ENCODE measurements at regions not wholly inside any gene's neighbourhood (a gene's known extent, or its start where the extent isn't known, plus 50 kb on each side); places are given as distances from the start of the nearest gene placed in this dataset.

DNA sequence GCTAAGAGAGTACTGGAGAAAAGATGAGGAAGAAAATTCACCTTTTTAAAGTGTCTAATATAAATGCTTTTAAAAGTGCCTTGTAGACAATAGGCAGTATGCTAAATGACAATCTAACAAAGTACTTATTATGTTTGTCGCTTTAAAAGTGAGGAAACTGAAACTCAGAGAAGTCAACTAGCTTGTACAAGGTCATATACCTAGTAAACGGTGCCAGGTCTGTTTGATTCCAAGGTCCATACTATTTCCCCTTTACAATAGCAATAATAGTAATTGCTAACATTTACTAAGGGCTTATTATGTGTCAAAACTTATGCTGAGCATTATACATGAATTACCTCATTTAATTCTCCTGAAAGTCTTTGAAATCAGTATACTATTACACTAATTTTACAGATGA lies 328.6 kb upstream of the SLC24A2 start:
- no peak overlapping the region for H3K4me3 Mint-ChIP-seq
- peaks cover 15% of the 10 kb centered on the region for H3K9me3 Mint-ChIP-seq
- H3K36me3 Mint-ChIP-seq (ENCODE audit: low read depth): peaks cover 5% of the 10 kb centered on the region
- no peaks in the 10 kb centered on the region for H3K4me1 Mint-ChIP-seq
- DNase-seq (ENCODE audit: low read depth, low spot score): no peak
- no peaks in the 10 kb centered on the region for H3K27me3 Mint-ChIP-seq (ENCODE audit: low read depth)
- TF ChIP-seq, protein P1, sequence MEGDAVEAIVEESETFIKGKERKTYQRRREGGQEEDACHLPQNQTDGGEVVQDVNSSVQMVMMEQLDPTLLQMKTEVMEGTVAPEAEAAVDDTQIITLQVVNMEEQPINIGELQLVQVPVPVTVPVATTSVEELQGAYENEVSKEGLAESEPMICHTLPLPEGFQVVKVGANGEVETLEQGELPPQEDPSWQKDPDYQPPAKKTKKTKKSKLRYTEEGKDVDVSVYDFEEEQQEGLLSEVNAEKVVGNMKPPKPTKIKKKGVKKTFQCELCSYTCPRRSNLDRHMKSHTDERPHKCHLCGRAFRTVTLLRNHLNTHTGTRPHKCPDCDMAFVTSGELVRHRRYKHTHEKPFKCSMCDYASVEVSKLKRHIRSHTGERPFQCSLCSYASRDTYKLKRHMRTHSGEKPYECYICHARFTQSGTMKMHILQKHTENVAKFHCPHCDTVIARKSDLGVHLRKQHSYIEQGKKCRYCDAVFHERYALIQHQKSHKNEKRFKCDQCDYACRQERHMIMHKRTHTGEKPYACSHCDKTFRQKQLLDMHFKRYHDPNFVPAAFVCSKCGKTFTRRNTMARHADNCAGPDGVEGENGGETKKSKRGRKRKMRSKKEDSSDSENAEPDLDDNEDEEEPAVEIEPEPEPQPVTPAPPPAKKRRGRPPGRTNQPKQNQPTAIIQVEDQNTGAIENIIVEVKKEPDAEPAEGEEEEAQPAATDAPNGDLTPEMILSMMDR (conservative IDR thresholded peaks at IDR 0.05): no peak
- H3K27ac Mint-ChIP-seq (ENCODE audit: unreplicated experiment): no peak overlapping the region

DNA sequence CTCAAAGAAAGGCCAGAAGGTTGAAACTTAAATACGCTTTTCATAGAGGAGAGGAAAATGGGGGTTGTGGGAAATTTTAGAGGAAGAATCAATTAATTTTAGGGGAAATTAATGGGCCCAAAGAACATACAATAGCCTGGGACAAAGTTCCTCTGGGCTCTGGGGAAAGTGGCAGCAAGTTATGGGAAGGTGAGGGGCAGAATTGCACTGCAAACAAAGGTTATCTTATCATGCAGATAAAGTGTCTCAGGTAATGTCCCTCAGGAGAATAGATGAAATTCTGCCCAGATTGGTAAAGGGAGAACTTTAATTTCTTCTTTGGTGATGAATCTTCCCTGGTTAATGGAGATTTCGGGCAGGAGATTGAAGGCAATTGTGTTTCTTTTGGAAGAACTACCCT lies 326.1 kb upstream of the SLC24A2 start:
- Mint-ChIP-seq H3K4me3 (no peak overlapping the region), H3K9me3 (peaks cover 13% of the 10 kb centered on the region), H3K27me3 (ENCODE audit: low read depth) (no peaks in the 10 kb centered on the region), H3K4me1 (peaks cover 4% of the 10 kb centered on the region), H3K27ac (ENCODE audit: unreplicated experiment) (no peak overlapping the region), H3K36me3 (ENCODE audit: low read depth) (peaks cover 5% of the 10 kb centered on the region)
- no peak for DNase-seq (ENCODE audit: low read depth, low spot score)
- TF ChIP-seq, protein P1 (conservative IDR thresholded peaks at IDR 0.05): no peak

DNA sequence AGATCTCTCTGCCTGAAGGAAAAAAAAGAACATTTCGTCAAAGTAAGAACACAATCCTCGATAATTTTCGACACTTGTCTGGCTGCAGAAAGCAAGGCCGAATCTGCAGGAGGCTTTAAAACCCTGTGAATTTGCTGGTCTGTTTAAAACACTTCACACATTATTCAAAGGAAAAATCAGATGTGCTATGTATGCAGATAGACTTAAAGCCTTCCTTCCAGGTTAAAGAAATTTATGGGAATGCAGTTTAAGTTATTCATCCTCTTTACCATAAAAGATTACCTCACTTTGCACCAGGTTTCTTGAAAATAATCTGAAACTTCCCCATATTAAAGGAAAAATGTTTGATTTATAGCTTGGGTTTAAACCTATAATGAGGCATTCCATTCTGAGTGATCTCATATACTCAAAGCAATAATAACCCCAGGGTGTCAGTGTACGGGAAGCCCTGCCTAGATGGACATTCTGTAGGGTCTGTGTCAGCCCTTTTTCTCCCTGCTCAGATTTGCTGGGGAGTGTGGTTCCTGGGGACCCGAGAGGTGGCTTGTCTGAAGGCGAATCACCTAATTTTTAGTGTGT lies 323.5 kb upstream of the SLC24A2 start:
- Mint-ChIP-seq H3K4me1 (peaks cover 4% of the 10 kb centered on the region), H3K27ac (ENCODE audit: unreplicated experiment) (no peak overlapping the region), H3K27me3 (ENCODE audit: low read depth) (no peaks in the 10 kb centered on the region), H3K4me3 (no peak overlapping the region), H3K9me3 (peaks cover 13% of the 10 kb centered on the region), H3K36me3 (ENCODE audit: low read depth) (peaks cover 5% of the 10 kb centered on the region)
- TF ChIP-seq, protein P1 (conservative IDR thresholded peaks at IDR 0.05): no peak
- no peak for DNase-seq (ENCODE audit: low read depth, low spot score)

DNA sequence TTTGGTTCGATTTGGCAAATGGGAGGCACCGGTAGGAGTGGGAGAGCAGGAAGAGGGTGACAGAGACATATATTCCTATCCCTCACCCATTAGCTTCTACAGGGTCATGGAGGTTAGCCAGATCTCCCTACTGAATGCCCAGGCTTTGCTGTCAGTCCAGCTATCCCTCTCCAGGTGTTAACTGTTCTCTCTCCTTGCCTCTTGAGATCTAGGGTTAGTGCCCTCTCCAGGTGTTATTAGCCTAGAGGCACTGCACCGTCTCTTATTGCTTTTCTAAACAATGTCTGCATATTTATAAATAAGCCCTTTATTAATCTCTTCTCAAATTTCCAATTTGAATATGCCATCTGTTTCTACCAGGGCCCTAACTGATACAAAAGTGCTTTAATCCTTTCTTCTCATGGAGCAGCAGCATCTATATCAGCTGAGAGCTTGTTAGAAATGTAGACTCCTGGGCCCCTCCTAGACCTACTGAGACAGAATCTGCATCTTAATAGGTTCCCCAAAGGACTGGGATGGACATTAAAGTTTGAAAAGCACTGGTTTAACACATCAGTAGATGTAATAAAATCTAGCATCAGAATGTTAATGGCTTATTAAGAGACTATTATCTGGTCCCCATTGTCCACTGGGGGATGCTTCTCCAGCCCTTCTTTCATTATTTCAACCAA lies 322.5 kb upstream of the SLC24A2 start:
- H3K36me3 Mint-ChIP-seq (ENCODE audit: low read depth): peaks cover 5% of the 10 kb centered on the region
- peaks cover 4% of the 10 kb centered on the region for H3K4me1 Mint-ChIP-seq
- H3K9me3 Mint-ChIP-seq: peaks cover 11% of the 10 kb centered on the region
- no peak for DNase-seq (ENCODE audit: low read depth, low spot score)
- H3K4me3 Mint-ChIP-seq: no peak overlapping the region
- no peaks in the 10 kb centered on the region for H3K27me3 Mint-ChIP-seq (ENCODE audit: low read depth)
- H3K27ac Mint-ChIP-seq (ENCODE audit: unreplicated experiment): no peak overlapping the region
- TF ChIP-seq, protein P1 (conservative IDR thresholded peaks at IDR 0.05): no peak

DNA sequence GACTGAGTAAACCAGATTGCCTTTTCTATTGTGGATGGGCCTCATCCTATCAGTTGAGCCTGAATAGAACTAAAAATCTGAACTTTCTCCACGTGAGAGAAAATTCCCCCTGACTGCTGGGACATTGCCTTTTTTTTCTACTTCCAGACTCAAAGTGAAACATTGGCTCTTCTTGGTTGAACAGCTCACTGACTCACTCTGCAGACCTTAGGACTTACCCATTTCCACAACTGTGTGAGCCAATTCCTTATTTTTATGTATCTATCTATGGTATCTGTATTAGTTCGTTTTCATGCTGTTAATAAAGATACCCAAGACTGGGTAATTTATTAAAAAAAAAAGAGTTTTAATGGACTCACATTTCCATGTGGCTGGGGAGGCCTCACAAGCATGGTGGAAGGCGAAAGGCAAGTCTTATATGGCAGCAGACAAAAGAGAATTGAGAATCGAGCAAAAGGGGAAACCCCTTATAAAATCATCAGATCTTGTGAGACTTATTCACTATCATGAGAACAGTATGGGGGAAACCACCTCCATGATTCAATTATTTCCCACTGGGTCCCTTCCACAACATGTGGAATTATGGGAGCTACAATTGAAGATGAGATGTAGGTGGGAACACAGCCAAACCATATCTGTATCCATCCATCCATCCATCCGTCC lies 306.7 kb upstream of the SLC24A2 start:
- TF ChIP-seq, protein P1 (conservative IDR thresholded peaks at IDR 0.05): no peak
- H3K9me3 Mint-ChIP-seq: peaks cover 5% of the 10 kb centered on the region
- DNase-seq (ENCODE audit: low read depth, low spot score): no peak
- H3K4me3 Mint-ChIP-seq: no peak overlapping the region
- no peak overlapping the region for H3K27ac Mint-ChIP-seq (ENCODE audit: unreplicated experiment)
- no peaks in the 10 kb centered on the region for H3K4me1 Mint-ChIP-seq
- no peaks in the 10 kb centered on the region for H3K36me3 Mint-ChIP-seq (ENCODE audit: low read depth)
- H3K27me3 Mint-ChIP-seq (ENCODE audit: low read depth): no peaks in the 10 kb centered on the region
